BLaER1 treated with 17β-estradiol and CSF1 and Interleukin-3, amounts not matched to agents 10 nM and 100 nM (cell line): ENCODE measurements at regions not wholly inside any gene's neighbourhood (a gene's known extent, or its start where the extent isn't known, plus 50 kb on each side); places are given as distances from the start of the nearest gene placed in this dataset.
A peak's percentile ranks its signal among the peaks of the same experiment; 100 is the strongest.

ENCODE experiments used
- H3K27ac ChIP-seq, 11 experiments: shearing (Covaris generic); formaldehyde crosslinking; 2 replicates each; pipeline ENCODE4 v1.8.1; 2022
- H3K27me3 ChIP-seq, 11 experiments: shearing (Covaris generic); formaldehyde crosslinking; 2 replicates each; pipeline ENCODE4 v1.8.1; 2022
- H3K36me3 ChIP-seq, 11 experiments: shearing (Covaris generic); formaldehyde crosslinking; 2 replicates each; pipeline ENCODE4 v1.8.1; 2022
- H3K4me1 ChIP-seq, 10 experiments: shearing (Covaris generic); formaldehyde crosslinking; 2 replicates each; pipeline ENCODE4 v1.8.1; 2022
- H3K4me2 ChIP-seq, 11 experiments: shearing (Covaris generic); formaldehyde crosslinking; 2 replicates each; pipeline ENCODE4 v1.8.1; 2022
- H3K4me3 ChIP-seq, 10 experiments: shearing (Covaris generic); formaldehyde crosslinking; 2 replicates each; pipeline ENCODE4 v1.8.1; 2022
- H3K9ac ChIP-seq, 11 experiments: shearing (Covaris generic); formaldehyde crosslinking; 2 replicates each; pipeline ENCODE4 v1.8.1; 2022
- H3K9me3 ChIP-seq, 11 experiments: shearing (Covaris generic); formaldehyde crosslinking; replicated peaks in 1 of 11; 2 replicates each; pipeline ENCODE4 v1.8.1; 2022
- H4K20me1 ChIP-seq, 11 experiments: shearing (Covaris generic); formaldehyde crosslinking; 2 replicates each; pipeline ENCODE4 v1.8.1; 2022
- Cebpa-rat ChIP-seq, 11 experiments: shearing (Covaris generic); IDR thresholded peaks; 2 replicates each; pipeline ENCODE4 v1.8.1; 2022

- Histone ChIP-seq H3K4me3 (no peak overlapping the region), H3K4me2 (no peak overlapping the region), H3K27ac (no peak overlapping the region), H3K36me3 (no peaks in the 10 kb centered on the region), H3K4me1 (peaks cover 7 to 15% (median 11%) of the 10 kb centered on the region in 10 experiments; a peak in 17 of 20 replicates), H4K20me1 (no peaks in the 10 kb centered on the region), H3K27me3 (no peaks in the 10 kb centered on the region), H3K9me3 (no peaks in the 10 kb centered on the region), H3K9ac (no peak overlapping the region)
- no peak for TF ChIP-seq Cebpa-rat (IDR thresholded peaks at IDR 0.05)
Measured at GRCh38 chr2:120465701-120465988, 119.7 kb downstream of the INHBB start.

- Histone ChIP-seq H3K36me3 (no peaks in the 10 kb centered on the region), H3K4me3 (no peak overlapping the region), H3K27me3 (no peaks in the 10 kb centered on the region), H3K9ac (no peak overlapping the region), H3K27ac (no peak overlapping the region), H3K4me2 (no peak overlapping the region), H4K20me1 (no peaks in the 10 kb centered on the region), H3K9me3 (no peaks in the 10 kb centered on the region), H3K4me1 (peaks cover 8 to 16% (median 12%) of the 10 kb centered on the region in 10 experiments; a peak in 17 of 20 replicates)
- TF ChIP-seq Cebpa-rat (IDR thresholded peaks at IDR 0.05) = no peak
Measured at GRCh38 chr2:120465989-120466703, 120.2 kb downstream of the INHBB start.

- Histone ChIP-seq H4K20me1 (no peaks in the 10 kb centered on the region), H3K4me2 (no peak overlapping the region), H3K9ac (no peak overlapping the region), H3K4me1 (peaks cover 8 to 16% (median 12%) of the 10 kb centered on the region in 10 experiments; a peak in 17 of 20 replicates), H3K27me3 (no peaks in the 10 kb centered on the region), H3K27ac (no peak overlapping the region), H3K9me3 (peaks cover 0 to 1% (median 0%) of the 10 kb centered on the region in 11 experiments; a peak in 2 of 22 replicates), H3K4me3 (no peak overlapping the region), H3K36me3 (no peaks in the 10 kb centered on the region)
- no peak for TF ChIP-seq Cebpa-rat (IDR thresholded peaks at IDR 0.05)
Measured at GRCh38 chr2:120466704-120467054, 120.7 kb downstream of the INHBB start.

- H3K4me3 ChIP-seq = no peak overlapping the region
- H3K4me2 ChIP-seq = peak overlapping the region in 4 of 11 experiments; percentile 38 to 49 (median 42); a peak in 9 of 22 replicates
- peaks cover 8 to 16% (median 12%) of the 10 kb centered on the region in 10 experiments; a peak in 17 of 20 replicates for H3K4me1 ChIP-seq
- H3K27ac ChIP-seq = no peak overlapping the region
- H3K36me3 ChIP-seq = no peaks in the 10 kb centered on the region
- no peaks in the 10 kb centered on the region for H4K20me1 ChIP-seq
- peaks cover 0 to 9% (median 0%) of the 10 kb centered on the region in 11 experiments; a peak in 4 of 22 replicates for H3K9me3 ChIP-seq
- no peaks in the 10 kb centered on the region for H3K27me3 ChIP-seq
- no peak overlapping the region for H3K9ac ChIP-seq
- TF ChIP-seq Cebpa-rat (IDR thresholded peaks at IDR 0.05) = no peak
Measured at GRCh38 chr2:120468136-120468535, 122.2 kb downstream of the INHBB start.

GRCh38 chr2:120469426-120469825, 123.5 kb downstream of the INHBB start:
- H3K4me3 ChIP-seq = no peak overlapping the region
- peaks cover 8 to 16% (median 12%) of the 10 kb centered on the region in 10 experiments; a peak in 17 of 20 replicates for H3K4me1 ChIP-seq
- peaks cover 0 to 9% (median 0%) of the 10 kb centered on the region in 11 experiments; a peak in 4 of 22 replicates for H3K9me3 ChIP-seq
- no peak for TF ChIP-seq Cebpa-rat (IDR thresholded peaks at IDR 0.05)
- no peaks in the 10 kb centered on the region for H3K27me3 ChIP-seq
- H4K20me1 ChIP-seq = no peaks in the 10 kb centered on the region
- H3K27ac ChIP-seq = no peak overlapping the region
- no peak overlapping the region for H3K4me2 ChIP-seq
- H3K36me3 ChIP-seq = no peaks in the 10 kb centered on the region
- no peak overlapping the region for H3K9ac ChIP-seq

GRCh38 chr2:120470041-120470965, 124.4 kb downstream of the INHBB start:
- Histone ChIP-seq H4K20me1 (no peaks in the 10 kb centered on the region), H3K9ac (no peak overlapping the region), H3K27me3 (no peaks in the 10 kb centered on the region), H3K4me3 (no peak overlapping the region), H3K9me3 (peaks cover 0 to 9% (median 0%) of the 10 kb centered on the region in 11 experiments; a peak in 4 of 22 replicates), H3K36me3 (no peaks in the 10 kb centered on the region), H3K4me1 (peaks cover 8 to 16% (median 12%) of the 10 kb centered on the region in 10 experiments; a peak in 17 of 20 replicates), H3K27ac (peak overlapping the region in 3 of 11 experiments; percentile 4 to 25 (median 9); a peak in 3 of 22 replicates), H3K4me2 (peak overlapping the region in 9 of 11 experiments; percentile 0 to 31 (median 10); a peak in 9 of 22 replicates)
- 0 out of 22 replicates have a peak, but pooled peaks of 1 of the 11 experiments have one; percentile 28 for TF ChIP-seq Cebpa-rat (IDR thresholded peaks at IDR 0.05)

GRCh38 chr2:120471166-120471565, 125.2 kb downstream of the INHBB start:
- Histone ChIP-seq H3K36me3 (no peaks in the 10 kb centered on the region), H3K4me1 (peaks cover 8 to 16% (median 12%) of the 10 kb centered on the region in 10 experiments; a peak in 17 of 20 replicates), H4K20me1 (no peaks in the 10 kb centered on the region), H3K9me3 (peaks cover 0 to 9% (median 0%) of the 10 kb centered on the region in 11 experiments; a peak in 4 of 22 replicates), H3K4me3 (no peak overlapping the region), H3K27ac (0 out of 22 replicates have a peak overlapping the region, but pooled peaks of 2 of the 11 experiments have one; percentile 4 to 9), H3K27me3 (no peaks in the 10 kb centered on the region), H3K9ac (no peak overlapping the region), H3K4me2 (peak overlapping the region in 1 of 11 experiments; percentile 31; a peak in 1 of 22 replicates)
- no peak for TF ChIP-seq Cebpa-rat (IDR thresholded peaks at IDR 0.05)

- peaks cover 8 to 16% (median 12%) of the 10 kb centered on the region in 10 experiments; a peak in 17 of 20 replicates for H3K4me1 ChIP-seq
- no peaks in the 10 kb centered on the region for H3K36me3 ChIP-seq
- H4K20me1 ChIP-seq = no peaks in the 10 kb centered on the region
- no peak overlapping the region for H3K4me2 ChIP-seq
- no peak overlapping the region for H3K9ac ChIP-seq
- H3K9me3 ChIP-seq = peaks cover 0 to 9% (median 0%) of the 10 kb centered on the region in 11 experiments; a peak in 4 of 22 replicates
- no peak overlapping the region for H3K27ac ChIP-seq
- no peak for TF ChIP-seq Cebpa-rat (IDR thresholded peaks at IDR 0.05)
- no peaks in the 10 kb centered on the region for H3K27me3 ChIP-seq
- H3K4me3 ChIP-seq = no peak overlapping the region
Measured at GRCh38 chr2:120472031-120472430, 126.1 kb downstream of the INHBB start.

- Histone ChIP-seq H3K4me3 (no peak overlapping the region), H3K27me3 (no peaks in the 10 kb centered on the region), H4K20me1 (no peaks in the 10 kb centered on the region), H3K27ac (no peak overlapping the region), H3K9ac (no peak overlapping the region), H3K4me2 (no peak overlapping the region), H3K4me1 (peaks cover 0 to 14% (median 10%) of the 10 kb centered on the region in 10 experiments; a peak in 16 of 20 replicates), H3K9me3 (peaks cover 0 to 9% (median 0%) of the 10 kb centered on the region in 11 experiments; a peak in 4 of 22 replicates), H3K36me3 (no peaks in the 10 kb centered on the region)
- 0 out of 22 replicates have a peak, but pooled peaks of 2 of the 11 experiments have one; percentile 22 to 31 for TF ChIP-seq Cebpa-rat (IDR thresholded peaks at IDR 0.05)
Measured at GRCh38 chr2:120472891-120473309, 127.0 kb downstream of the INHBB start.
